ENCODE measurements at regions not wholly inside any gene's neighbourhood (a gene's known extent, or its start where the extent isn't known, plus 50 kb on each side); places are given as distances from the start of the nearest gene placed in this dataset.

DNA sequence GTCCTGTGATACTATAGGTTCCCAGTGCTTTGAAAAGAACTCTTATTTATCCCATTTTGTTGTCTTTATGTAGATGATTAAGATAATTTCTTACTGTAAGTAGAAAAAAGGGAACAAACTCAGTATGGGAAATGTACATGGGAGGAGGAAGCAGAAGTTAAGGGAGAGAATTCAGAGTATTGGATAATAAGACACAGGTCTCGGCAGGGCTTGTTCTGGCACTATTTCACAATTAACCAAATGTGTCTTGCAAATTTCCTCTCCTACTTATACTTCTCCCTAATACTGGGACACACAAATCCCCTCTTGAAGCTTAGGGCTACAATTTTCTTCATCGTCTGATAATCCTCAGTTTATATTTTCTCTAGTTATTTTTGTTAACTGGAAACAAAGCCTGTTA, 744.0 kb downstream of the ADCYAP1 start:
- TF ChIP-seq, protein P1, sequence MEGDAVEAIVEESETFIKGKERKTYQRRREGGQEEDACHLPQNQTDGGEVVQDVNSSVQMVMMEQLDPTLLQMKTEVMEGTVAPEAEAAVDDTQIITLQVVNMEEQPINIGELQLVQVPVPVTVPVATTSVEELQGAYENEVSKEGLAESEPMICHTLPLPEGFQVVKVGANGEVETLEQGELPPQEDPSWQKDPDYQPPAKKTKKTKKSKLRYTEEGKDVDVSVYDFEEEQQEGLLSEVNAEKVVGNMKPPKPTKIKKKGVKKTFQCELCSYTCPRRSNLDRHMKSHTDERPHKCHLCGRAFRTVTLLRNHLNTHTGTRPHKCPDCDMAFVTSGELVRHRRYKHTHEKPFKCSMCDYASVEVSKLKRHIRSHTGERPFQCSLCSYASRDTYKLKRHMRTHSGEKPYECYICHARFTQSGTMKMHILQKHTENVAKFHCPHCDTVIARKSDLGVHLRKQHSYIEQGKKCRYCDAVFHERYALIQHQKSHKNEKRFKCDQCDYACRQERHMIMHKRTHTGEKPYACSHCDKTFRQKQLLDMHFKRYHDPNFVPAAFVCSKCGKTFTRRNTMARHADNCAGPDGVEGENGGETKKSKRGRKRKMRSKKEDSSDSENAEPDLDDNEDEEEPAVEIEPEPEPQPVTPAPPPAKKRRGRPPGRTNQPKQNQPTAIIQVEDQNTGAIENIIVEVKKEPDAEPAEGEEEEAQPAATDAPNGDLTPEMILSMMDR (IDR thresholded peaks at IDR 0.05): no peak
- TF ChIP-seq POLR2AphosphoS5 (IDR thresholded peaks at IDR 0.05): no peak

Data from stomach (tissue), 4 donors.